ENCODE measurements at regions not wholly inside any gene's neighbourhood (a gene's known extent, or its start where the extent isn't known, plus 50 kb on each side); places are given as distances from the start of the nearest gene placed in this dataset.

- TF ChIP-seq, protein P1, sequence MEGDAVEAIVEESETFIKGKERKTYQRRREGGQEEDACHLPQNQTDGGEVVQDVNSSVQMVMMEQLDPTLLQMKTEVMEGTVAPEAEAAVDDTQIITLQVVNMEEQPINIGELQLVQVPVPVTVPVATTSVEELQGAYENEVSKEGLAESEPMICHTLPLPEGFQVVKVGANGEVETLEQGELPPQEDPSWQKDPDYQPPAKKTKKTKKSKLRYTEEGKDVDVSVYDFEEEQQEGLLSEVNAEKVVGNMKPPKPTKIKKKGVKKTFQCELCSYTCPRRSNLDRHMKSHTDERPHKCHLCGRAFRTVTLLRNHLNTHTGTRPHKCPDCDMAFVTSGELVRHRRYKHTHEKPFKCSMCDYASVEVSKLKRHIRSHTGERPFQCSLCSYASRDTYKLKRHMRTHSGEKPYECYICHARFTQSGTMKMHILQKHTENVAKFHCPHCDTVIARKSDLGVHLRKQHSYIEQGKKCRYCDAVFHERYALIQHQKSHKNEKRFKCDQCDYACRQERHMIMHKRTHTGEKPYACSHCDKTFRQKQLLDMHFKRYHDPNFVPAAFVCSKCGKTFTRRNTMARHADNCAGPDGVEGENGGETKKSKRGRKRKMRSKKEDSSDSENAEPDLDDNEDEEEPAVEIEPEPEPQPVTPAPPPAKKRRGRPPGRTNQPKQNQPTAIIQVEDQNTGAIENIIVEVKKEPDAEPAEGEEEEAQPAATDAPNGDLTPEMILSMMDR (IDR thresholded peaks at IDR 0.05), result no peak
- TF ChIP-seq POLR2AphosphoS5 (IDR thresholded peaks at IDR 0.05), result no peak
Observed at GRCh38 chr5:120150770-120151169, 313.3 kb upstream of the PRR16 start.
